ENCODE measurements at regions not wholly inside any gene's neighbourhood (a gene's known extent, or its start where the extent isn't known, plus 50 kb on each side); places are given as distances from the start of the nearest gene placed in this dataset.
A peak's percentile ranks its signal among the peaks of the same experiment; 100 is the strongest.

- TF ChIP-seq CTCF (conservative IDR thresholded peaks at IDR 0.05) = no peak
- H3K27ac ChIP-seq = no peak overlapping the region
These were observed 188.7 kb upstream of the TLL1 start for GRCh38 chr4:165684177-165684805.

GRCh38 chr4:165686756-165687155, 186.3 kb upstream of the TLL1 start:
- no peak overlapping the region for H3K27ac ChIP-seq
- no peak for TF ChIP-seq CTCF (conservative IDR thresholded peaks at IDR 0.05)

GRCh38 chr4:165689159-165689558, 183.9 kb upstream of the TLL1 start:
- no peak for TF ChIP-seq CTCF (conservative IDR thresholded peaks at IDR 0.05)
- H3K27ac ChIP-seq = no peak overlapping the region

- TF ChIP-seq CTCF (conservative IDR thresholded peaks at IDR 0.05) = no peak
These were observed 181.0 kb upstream of the TLL1 start for GRCh38 chr4:165692082-165692481.

GRCh38 chr4:165698272-165698671, 174.8 kb upstream of the TLL1 start:
- TF ChIP-seq CTCF (conservative IDR thresholded peaks at IDR 0.05) = no peak
- H3K27ac ChIP-seq = no peak overlapping the region

More at GRCh38 chr4:165692082-165692481, 181.0 kb upstream of the TLL1 start:
- no peak overlapping the region for H3K27ac ChIP-seq

- no peak for TF ChIP-seq CTCF (conservative IDR thresholded peaks at IDR 0.05)
- no peak overlapping the region for H3K27ac ChIP-seq
These were observed 174.0 kb upstream of the TLL1 start for GRCh38 chr4:165699055-165699454.

GRCh38 chr4:165700855-165701254, 172.2 kb upstream of the TLL1 start:
- peak; percentile 66 for TF ChIP-seq CTCF (conservative IDR thresholded peaks at IDR 0.05)
- no peak overlapping the region for H3K27ac ChIP-seq
